ENCODE measurements at regions not wholly inside any gene's neighbourhood (a gene's known extent, or its start where the extent isn't known, plus 50 kb on each side); places are given as distances from the start of the nearest gene placed in this dataset.

DNA sequence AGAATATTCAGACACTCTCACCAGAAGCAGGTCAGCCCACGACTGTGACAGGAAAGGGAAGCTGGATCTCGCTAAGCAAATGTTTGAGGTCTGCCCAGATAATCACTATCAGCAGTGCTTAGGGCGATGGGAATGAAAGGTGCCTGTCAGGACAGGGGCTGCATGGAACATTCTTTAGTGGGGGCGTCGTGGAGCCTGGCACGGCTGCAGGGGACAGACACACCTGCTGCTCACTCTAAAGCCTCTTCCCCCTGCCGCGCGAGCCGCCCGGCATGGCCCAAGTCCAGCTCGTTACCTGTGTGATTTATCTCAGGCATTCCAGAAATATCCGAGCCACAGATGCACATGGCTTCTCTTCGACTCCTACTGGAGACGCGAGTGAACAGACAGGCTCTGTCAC, 235.5 kb downstream of the GLRX3 start:
- H3K4me3 Mint-ChIP-seq = no peak overlapping the region
- no peak overlapping the region for H3K27ac Mint-ChIP-seq
- no peak overlapping the region for H3K4me3 ChIP-seq
- H3K4me1 Mint-ChIP-seq = no peaks in the 10 kb centered on the region
- H3K27ac ChIP-seq (ENCODE audit: low read depth) = no peak overlapping the region
- no peaks in the 10 kb centered on the region for H3K79me2 ChIP-seq (replicated peaks; ENCODE audit: insufficient read depth)
- peaks cover 99% of the 10 kb centered on the region for H3K9me3 Mint-ChIP-seq
- no peak for TF ChIP-seq EZH2phosphoT487 (IDR thresholded peaks at IDR 0.05; ENCODE audit: unreplicated experiment)
- TF ChIP-seq, protein P1, sequence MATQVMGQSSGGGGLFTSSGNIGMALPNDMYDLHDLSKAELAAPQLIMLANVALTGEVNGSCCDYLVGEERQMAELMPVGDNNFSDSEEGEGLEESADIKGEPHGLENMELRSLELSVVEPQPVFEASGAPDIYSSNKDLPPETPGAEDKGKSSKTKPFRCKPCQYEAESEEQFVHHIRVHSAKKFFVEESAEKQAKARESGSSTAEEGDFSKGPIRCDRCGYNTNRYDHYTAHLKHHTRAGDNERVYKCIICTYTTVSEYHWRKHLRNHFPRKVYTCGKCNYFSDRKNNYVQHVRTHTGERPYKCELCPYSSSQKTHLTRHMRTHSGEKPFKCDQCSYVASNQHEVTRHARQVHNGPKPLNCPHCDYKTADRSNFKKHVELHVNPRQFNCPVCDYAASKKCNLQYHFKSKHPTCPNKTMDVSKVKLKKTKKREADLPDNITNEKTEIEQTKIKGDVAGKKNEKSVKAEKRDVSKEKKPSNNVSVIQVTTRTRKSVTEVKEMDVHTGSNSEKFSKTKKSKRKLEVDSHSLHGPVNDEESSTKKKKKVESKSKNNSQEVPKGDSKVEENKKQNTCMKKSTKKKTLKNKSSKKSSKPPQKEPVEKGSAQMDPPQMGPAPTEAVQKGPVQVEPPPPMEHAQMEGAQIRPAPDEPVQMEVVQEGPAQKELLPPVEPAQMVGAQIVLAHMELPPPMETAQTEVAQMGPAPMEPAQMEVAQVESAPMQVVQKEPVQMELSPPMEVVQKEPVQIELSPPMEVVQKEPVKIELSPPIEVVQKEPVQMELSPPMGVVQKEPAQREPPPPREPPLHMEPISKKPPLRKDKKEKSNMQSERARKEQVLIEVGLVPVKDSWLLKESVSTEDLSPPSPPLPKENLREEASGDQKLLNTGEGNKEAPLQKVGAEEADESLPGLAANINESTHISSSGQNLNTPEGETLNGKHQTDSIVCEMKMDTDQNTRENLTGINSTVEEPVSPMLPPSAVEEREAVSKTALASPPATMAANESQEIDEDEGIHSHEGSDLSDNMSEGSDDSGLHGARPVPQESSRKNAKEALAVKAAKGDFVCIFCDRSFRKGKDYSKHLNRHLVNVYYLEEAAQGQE (IDR thresholded peaks at IDR 0.05; ENCODE audit: unreplicated experiment) = no peak
- TF ChIP-seq ZNF114 (CRISPR knock-in tag; IDR thresholded peaks at IDR 0.05) = no peak
- no peak for TF ChIP-seq EZH2 (IDR thresholded peaks at IDR 0.05; ENCODE audit: low read depth, unreplicated experiment)
- TF ChIP-seq, protein P2, sequence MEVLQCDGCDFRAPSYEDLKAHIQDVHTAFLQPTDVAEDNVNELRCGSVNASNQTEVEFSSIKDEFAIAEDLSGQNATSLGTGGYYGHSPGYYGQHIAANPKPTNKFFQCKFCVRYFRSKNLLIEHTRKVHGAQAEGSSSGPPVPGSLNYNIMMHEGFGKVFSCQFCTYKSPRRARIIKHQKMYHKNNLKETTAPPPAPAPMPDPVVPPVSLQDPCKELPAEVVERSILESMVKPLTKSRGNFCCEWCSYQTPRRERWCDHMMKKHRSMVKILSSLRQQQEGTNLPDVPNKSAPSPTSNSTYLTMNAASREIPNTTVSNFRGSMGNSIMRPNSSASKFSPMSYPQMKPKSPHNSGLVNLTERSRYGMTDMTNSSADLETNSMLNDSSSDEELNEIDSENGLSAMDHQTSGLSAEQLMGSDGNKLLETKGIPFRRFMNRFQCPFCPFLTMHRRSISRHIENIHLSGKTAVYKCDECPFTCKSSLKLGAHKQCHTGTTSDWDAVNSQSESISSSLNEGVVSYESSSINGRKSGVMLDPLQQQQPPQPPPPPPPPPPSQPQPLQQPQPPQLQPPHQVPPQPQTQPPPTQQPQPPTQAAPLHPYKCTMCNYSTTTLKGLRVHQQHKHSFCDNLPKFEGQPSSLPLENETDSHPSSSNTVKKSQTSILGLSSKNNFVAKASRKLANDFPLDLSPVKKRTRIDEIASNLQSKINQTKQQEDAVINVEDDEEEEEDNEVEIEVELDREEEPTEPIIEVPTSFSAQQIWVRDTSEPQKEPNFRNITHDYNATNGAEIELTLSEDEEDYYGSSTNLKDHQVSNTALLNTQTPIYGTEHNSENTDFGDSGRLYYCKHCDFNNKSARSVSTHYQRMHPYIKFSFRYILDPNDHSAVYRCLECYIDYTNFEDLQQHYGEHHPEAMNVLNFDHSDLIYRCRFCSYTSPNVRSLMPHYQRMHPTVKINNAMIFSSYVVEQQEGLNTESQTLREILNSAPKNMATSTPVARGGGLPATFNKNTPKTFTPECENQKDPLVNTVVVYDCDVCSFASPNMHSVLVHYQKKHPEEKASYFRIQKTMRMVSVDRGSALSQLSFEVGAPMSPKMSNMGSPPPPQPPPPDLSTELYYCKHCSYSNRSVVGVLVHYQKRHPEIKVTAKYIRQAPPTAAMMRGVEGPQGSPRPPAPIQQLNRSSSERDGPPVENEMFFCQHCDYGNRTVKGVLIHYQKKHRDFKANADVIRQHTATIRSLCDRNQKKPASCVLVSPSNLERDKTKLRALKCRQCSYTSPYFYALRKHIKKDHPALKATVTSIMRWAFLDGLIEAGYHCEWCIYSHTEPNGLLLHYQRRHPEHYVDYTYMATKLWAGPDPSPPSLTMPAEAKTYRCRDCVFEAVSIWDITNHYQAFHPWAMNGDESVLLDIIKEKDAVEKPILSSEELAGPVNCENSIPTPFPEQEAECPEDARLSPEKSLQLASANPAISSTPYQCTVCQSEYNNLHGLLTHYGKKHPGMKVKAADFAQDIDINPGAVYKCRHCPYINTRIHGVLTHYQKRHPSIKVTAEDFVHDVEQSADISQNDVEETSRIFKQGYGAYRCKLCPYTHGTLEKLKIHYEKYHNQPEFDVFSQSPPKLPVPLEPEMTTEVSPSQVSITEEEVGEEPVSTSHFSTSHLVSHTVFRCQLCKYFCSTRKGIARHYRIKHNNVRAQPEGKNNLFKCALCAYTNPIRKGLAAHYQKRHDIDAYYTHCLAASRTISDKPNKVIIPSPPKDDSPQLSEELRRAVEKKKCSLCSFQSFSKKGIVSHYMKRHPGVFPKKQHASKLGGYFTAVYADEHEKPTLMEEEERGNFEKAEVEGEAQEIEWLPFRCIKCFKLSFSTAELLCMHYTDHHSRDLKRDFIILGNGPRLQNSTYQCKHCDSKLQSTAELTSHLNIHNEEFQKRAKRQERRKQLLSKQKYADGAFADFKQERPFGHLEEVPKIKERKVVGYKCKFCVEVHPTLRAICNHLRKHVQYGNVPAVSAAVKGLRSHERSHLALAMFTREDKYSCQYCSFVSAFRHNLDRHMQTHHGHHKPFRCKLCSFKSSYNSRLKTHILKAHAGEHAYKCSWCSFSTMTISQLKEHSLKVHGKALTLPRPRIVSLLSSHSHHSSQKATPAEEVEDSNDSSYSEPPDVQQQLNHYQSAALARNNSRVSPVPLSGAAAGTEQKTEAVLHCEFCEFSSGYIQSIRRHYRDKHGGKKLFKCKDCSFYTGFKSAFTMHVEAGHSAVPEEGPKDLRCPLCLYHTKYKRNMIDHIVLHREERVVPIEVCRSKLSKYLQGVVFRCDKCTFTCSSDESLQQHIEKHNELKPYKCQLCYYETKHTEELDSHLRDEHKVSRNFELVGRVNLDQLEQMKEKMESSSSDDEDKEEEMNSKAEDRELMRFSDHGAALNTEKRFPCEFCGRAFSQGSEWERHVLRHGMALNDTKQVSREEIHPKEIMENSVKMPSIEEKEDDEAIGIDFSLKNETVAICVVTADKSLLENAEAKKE (CRISPR knock-in tag; IDR thresholded peaks at IDR 0.05) = no peak
- no peak for TF ChIP-seq ZNF331 (CRISPR knock-in tag; IDR thresholded peaks at IDR 0.05; ENCODE audit: low read depth)
- TF ChIP-seq, protein P3, sequence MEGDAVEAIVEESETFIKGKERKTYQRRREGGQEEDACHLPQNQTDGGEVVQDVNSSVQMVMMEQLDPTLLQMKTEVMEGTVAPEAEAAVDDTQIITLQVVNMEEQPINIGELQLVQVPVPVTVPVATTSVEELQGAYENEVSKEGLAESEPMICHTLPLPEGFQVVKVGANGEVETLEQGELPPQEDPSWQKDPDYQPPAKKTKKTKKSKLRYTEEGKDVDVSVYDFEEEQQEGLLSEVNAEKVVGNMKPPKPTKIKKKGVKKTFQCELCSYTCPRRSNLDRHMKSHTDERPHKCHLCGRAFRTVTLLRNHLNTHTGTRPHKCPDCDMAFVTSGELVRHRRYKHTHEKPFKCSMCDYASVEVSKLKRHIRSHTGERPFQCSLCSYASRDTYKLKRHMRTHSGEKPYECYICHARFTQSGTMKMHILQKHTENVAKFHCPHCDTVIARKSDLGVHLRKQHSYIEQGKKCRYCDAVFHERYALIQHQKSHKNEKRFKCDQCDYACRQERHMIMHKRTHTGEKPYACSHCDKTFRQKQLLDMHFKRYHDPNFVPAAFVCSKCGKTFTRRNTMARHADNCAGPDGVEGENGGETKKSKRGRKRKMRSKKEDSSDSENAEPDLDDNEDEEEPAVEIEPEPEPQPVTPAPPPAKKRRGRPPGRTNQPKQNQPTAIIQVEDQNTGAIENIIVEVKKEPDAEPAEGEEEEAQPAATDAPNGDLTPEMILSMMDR (conservative IDR thresholded peaks at IDR 0.05; ENCODE audit: low read depth in 2 of 2) = no peak
- TF ChIP-seq, protein P4, sequence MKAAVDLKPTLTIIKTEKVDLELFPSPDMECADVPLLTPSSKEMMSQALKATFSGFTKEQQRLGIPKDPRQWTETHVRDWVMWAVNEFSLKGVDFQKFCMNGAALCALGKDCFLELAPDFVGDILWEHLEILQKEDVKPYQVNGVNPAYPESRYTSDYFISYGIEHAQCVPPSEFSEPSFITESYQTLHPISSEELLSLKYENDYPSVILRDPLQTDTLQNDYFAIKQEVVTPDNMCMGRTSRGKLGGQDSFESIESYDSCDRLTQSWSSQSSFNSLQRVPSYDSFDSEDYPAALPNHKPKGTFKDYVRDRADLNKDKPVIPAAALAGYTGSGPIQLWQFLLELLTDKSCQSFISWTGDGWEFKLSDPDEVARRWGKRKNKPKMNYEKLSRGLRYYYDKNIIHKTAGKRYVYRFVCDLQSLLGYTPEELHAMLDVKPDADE (IDR thresholded peaks at IDR 0.05) = no peak
- no peak for TF ChIP-seq POLR2AphosphoS5 (IDR thresholded peaks at IDR 0.05; ENCODE audit: low read depth)
- TF ChIP-seq CREB1 (CRISPR knock-in tag; IDR thresholded peaks at IDR 0.05; ENCODE audit: low read depth) = no peak
- no peak for TF ChIP-seq NANOG (IDR thresholded peaks at IDR 0.05; ENCODE audit: borderline replicate concordance)
- no peak for TF ChIP-seq STAT1 (IDR thresholded peaks at IDR 0.05; ENCODE audit: unreplicated experiment)
- TF ChIP-seq JUNB (IDR thresholded peaks at IDR 0.05; ENCODE audit: unreplicated experiment) = no peak
- no peaks in the 10 kb centered on the region for H3F3A ChIP-seq (replicated peaks; ENCODE audit: low read depth)
- no peaks in the 10 kb centered on the region for H4K20me1 ChIP-seq (replicated peaks; ENCODE audit: insufficient read depth)
- no peak overlapping the region for H2AFZ ChIP-seq
- H3K27me3 Mint-ChIP-seq (ENCODE audit: insufficient read depth, low read depth, poor library complexity) = peaks cover 6% of the 10 kb centered on the region
- H3K27me3 ChIP-seq (ENCODE audit: insufficient read depth) = no peaks in the 10 kb centered on the region
- no peaks in the 10 kb centered on the region for H3K4me1 ChIP-seq (ENCODE audit: insufficient read depth)
- H3K4me2 ChIP-seq = no peak overlapping the region
- peaks cover 46% of the 10 kb centered on the region for H3K36me3 Mint-ChIP-seq (ENCODE audit: low read depth)
- no peaks in the 10 kb centered on the region; the same call in 1 of the 2 replicates for H3K36me3 ChIP-seq (ENCODE audit: insufficient read depth)
- no peaks in the 10 kb centered on the region for H3K9me2 ChIP-seq (ENCODE audit: insufficient read depth)
- ATAC-seq (no peak), DNase-seq (ENCODE audit: low spot score) (no peak)

All from GM23338 (cell line).